ENCODE measurements at regions not wholly inside any gene's neighbourhood (a gene's known extent, or its start where the extent isn't known, plus 50 kb on each side); places are given as distances from the start of the nearest gene placed in this dataset.

- intact Hi-C loops (cut with DNase I) = no loop called here
- Histone ChIP-seq H3K4me1 (no peaks in the 10 kb centered on the region), H3K27ac (no peak overlapping the region), H3K4me3 (no peak overlapping the region), H3K9me3 (no peaks in the 10 kb centered on the region), H3K36me3 (no peaks in the 10 kb centered on the region), H3K27me3 (no peaks in the 10 kb centered on the region)
- DNase-seq (ENCODE audit: low spot score in 2 of 2) = no peak
- TF ChIP-seq, protein P1, sequence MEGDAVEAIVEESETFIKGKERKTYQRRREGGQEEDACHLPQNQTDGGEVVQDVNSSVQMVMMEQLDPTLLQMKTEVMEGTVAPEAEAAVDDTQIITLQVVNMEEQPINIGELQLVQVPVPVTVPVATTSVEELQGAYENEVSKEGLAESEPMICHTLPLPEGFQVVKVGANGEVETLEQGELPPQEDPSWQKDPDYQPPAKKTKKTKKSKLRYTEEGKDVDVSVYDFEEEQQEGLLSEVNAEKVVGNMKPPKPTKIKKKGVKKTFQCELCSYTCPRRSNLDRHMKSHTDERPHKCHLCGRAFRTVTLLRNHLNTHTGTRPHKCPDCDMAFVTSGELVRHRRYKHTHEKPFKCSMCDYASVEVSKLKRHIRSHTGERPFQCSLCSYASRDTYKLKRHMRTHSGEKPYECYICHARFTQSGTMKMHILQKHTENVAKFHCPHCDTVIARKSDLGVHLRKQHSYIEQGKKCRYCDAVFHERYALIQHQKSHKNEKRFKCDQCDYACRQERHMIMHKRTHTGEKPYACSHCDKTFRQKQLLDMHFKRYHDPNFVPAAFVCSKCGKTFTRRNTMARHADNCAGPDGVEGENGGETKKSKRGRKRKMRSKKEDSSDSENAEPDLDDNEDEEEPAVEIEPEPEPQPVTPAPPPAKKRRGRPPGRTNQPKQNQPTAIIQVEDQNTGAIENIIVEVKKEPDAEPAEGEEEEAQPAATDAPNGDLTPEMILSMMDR (IDR thresholded peaks at IDR 0.05) = no peak
Observed at GRCh38 chr1:110774398-110774797, 98.5 kb upstream of the CD53 start.

DNA sequence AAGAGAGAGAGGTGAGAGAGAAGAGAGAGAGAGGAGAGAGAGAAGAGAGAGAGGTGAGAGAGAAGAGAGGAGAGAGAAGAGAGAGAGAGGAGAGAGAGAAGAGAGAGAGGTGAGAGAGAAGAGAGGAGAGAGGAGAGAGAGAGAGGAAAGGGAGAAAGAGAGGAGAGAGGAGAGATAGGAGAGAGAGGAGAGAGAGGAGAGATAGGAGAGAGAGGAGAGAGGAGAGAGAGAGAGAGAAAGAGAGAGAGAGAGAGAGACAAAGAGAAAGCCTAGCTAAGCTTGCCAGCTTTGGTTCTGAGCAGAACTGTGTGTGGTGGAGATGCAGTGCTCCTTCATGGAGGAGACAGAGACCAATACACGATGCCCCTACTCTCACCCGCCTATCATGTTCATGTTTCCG lies 99.1 kb upstream of the KCNA3 start:
- TF ChIP-seq, protein P1 (IDR thresholded peaks at IDR 0.05) = no peak
- intact Hi-C loops (cut with DNase I) = no loop called here
- H3K4me1 ChIP-seq = no peaks in the 10 kb centered on the region

GRCh38 chr1:110771245-110772022 lies 96.7 kb upstream of the KCNA3 start:
- no peak for DNase-seq (ENCODE audit: low spot score in 2 of 2)
- TF ChIP-seq, protein P1 (IDR thresholded peaks at IDR 0.05) = no peak
- Histone ChIP-seq H3K9me3 (no peaks in the 10 kb centered on the region), H3K4me3 (no peak overlapping the region), H3K27ac (no peak overlapping the region), H3K4me1 (no peaks in the 10 kb centered on the region), H3K27me3 (no peaks in the 10 kb centered on the region), H3K36me3 (no peaks in the 10 kb centered on the region)
- intact Hi-C loops (cut with DNase I) = no loop called here

More for the DNA sequence above, 99.1 kb upstream of the KCNA3 start:
- H3K36me3 ChIP-seq = no peaks in the 10 kb centered on the region
- H3K9me3 ChIP-seq = no peaks in the 10 kb centered on the region
- no peak overlapping the region for H3K4me3 ChIP-seq
- H3K27ac ChIP-seq = no peak overlapping the region
- DNase-seq (ENCODE audit: low spot score in 2 of 2) = no peak
- H3K27me3 ChIP-seq = no peaks in the 10 kb centered on the region

DNA sequence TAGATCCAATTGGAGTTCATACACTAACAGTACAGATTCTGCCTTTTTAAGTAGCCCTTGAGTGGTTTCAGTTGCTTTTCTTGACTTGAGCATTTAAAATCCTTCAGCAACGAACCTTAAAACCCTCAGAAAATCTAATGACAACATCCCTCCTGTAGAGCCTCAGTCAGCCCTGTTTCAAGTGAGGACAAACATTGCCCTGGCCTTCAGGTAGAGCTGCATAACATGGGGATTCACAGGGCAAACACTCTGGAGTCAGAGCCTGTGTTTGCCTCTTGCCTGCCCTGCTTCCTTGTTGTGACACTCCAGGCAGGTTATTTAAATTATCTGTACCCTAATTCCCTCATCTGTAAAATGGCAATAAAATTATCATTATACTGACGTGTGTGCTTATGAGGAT lies 96.1 kb upstream of the KCNA3 start:
- Histone ChIP-seq H3K27me3 (no peaks in the 10 kb centered on the region), H3K36me3 (no peaks in the 10 kb centered on the region), H3K4me3 (no peak overlapping the region), H3K9me3 (no peaks in the 10 kb centered on the region), H3K4me1 (no peaks in the 10 kb centered on the region), H3K27ac (no peak overlapping the region)
- DNase-seq (ENCODE audit: low spot score in 2 of 2) = no peak
- TF ChIP-seq, protein P1 (IDR thresholded peaks at IDR 0.05) = no peak
- intact Hi-C loops (cut with DNase I) = no loop called here

DNA sequence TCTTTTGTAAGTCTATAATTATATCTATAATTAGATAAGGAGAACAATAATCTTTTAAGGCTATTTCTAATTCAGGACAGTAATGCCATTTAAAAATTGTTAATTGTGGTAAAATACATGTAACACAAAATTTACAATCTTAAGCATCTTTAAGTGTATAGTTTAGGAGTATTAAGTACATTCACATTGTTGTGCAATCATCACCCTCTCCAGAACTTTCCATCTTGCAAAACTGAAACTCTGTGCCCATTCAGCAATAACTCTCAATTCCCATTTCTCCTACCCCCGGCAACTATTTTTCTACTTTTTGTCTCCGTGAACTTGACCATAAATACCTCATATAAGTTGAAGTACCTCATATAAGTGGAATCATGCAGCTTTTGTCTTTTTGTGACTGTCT lies 93.9 kb upstream of the KCNA3 start:
- no peak overlapping the region for H3K27ac ChIP-seq
- H3K4me3 ChIP-seq = no peak overlapping the region
- no peaks in the 10 kb centered on the region for H3K9me3 ChIP-seq
- intact Hi-C loops (cut with DNase I) = loop anchor here (5.0 kb wide), 1 partner anchor 136 kb away; no protein-coding TSS in a partner anchor
- no peak for DNase-seq (ENCODE audit: low spot score in 2 of 2)
- no peaks in the 10 kb centered on the region for H3K36me3 ChIP-seq
- no peaks in the 10 kb centered on the region for H3K27me3 ChIP-seq
- H3K4me1 ChIP-seq = no peaks in the 10 kb centered on the region
- TF ChIP-seq, protein P1 (IDR thresholded peaks at IDR 0.05) = no peak

All from ascending aorta (tissue), 2 donors.